Astrocyte of the hippocampus (primary cell): ENCODE measurements at regions not wholly inside any gene's neighbourhood (a gene's known extent, or its start where the extent isn't known, plus 50 kb on each side); places are given as distances from the start of the nearest gene placed in this dataset.
A peak's percentile ranks its signal among the peaks of the same experiment; 100 is the strongest.
"Not testable (repeated sequence)": the region's sequence is repeated elsewhere in the genome, so short reads cannot be mapped to it uniquely, and the experiment has no call there.

Experiments used
- DNase-seq: peaks from one replicate; pipeline ENCODE4 v3.0.0; 2011; ENCODE audit warnings: low read depth, low spot score

DNA sequence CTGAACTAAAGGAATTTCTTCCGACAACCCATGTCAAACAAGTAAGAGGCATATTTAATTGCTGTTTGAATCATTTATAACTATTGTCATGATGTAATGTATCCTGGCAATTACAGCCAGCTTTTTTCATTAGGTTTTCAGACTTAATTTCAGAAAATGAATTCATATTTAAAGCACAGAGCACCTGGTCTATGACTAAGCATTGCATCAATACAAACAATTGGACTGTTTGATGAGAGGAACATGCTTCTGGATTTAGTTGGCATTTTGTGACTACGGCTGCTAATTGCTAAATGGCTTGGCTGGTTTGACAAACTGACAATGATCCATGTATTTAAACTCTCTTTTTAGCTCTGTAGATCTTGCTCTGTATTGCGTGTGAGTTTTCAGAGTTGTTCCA is 853.4 kb downstream of the NCAM2 start:
- peak; percentile 20 for DNase-seq

DNA sequence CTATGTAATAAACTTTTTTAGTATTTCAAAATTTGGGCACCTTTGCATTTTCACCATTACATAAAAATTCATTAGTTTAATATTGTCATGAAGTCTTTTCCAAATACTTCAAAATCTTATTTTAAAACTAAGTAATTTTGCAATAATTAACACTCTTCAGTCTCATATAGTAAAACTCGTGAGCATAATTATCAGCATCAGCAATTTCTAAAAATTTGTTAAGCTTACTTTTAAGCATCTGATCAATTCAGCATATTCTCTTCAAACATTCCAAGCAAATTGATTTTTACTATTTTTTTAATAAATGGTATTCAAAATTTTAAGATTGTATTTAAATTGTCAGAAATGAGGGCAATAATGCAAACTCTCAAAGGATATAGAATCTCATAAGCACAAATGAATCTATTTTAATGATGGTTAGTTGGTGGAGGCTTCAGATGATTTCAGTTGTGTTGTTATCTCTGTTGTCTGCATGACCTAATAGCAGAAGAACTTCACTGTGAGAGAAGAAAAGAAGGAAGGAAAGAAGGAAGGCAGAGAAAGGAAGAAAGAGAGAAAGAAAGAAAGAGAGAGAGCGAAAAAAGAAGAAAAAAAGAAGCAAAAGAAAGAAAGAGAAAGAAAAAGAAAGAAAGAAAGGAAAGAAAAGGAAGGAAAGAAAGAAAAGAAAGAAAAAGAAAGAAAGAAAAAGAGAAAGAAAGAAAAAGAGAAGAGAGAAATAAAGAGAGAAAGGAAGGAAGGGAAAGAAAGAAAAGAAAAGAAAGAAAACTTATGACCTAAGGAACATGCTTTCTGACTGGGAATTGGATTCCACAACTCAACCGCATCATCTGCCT is 860.5 kb downstream of the NCAM2 start:
- no peak for DNase-seq

- DNase-seq, result peak; percentile 20
These were observed 862.7 kb downstream of the NCAM2 start for GRCh38 chr21:21860888-21861287.

- no peak for DNase-seq
These were observed 866.2 kb downstream of the NCAM2 start for GRCh38 chr21:21864321-21864840.

GRCh38 chr21:21897275-21897883 is 899.2 kb downstream of the NCAM2 start:
- DNase-seq, result peak; percentile 39

- no peak for DNase-seq
These were observed 900.6 kb downstream of the NCAM2 start for GRCh38 chr21:21898801-21899200.

DNA sequence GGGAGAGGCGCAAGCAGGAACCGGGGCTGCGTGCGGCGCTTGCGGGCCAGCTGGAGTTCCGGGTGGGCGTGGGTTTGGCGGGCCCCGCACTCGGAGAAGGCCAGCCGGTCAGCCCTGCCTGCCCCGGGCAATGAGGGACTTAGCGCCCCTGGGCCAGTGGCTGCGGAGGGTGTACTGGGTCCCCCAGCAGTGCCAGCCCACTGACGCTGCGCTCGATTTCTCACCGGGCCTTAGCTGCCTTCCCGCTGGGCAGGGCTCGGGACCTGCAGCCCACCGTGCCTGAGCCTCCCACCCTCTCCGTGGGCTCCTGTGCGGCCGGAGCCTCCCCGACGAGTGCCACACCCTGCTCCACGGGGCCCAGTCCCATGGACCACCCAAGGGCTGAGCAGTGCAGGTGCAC is 904.2 kb downstream of the NCAM2 start:
- DNase-seq, result not testable (repeated sequence)

DNA sequence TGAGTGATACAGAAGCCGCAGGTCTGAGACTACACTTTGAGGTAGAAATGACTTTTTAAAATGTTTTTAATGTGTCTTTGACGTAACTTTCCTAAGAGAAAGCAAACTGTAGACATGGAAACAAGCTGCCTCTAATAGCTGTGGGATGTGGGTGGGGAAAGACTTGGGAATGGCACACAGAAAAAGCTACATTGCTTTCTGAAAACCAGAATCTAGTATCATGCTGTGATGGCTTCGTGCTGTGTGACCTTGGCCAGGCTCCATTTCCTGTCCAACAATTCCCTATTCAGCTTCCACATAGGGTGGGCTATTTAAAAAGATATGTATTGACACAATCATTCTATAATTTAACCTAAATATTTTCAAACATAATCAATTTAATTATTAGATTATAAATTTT is 909.1 kb downstream of the NCAM2 start:
- no peak for DNase-seq

DNA sequence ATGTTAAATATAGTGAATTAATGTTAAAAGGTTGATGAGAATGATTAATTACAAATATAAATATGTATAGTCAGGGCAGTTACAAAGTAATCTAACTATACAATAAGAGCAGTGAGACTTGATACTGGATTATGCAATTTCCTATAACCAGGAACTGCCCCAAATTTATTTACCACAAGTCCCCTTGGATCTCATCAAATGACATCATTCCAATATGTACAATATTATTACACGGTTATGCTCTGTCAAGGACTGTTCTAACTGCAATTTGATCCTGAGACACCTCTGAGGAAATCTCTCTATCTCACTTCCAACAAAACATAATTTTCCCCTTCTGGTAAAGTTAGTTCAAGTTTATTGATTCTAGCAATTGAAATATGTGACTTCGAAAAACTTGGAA is 917.6 kb downstream of the NCAM2 start:
- DNase-seq, result no peak

DNA sequence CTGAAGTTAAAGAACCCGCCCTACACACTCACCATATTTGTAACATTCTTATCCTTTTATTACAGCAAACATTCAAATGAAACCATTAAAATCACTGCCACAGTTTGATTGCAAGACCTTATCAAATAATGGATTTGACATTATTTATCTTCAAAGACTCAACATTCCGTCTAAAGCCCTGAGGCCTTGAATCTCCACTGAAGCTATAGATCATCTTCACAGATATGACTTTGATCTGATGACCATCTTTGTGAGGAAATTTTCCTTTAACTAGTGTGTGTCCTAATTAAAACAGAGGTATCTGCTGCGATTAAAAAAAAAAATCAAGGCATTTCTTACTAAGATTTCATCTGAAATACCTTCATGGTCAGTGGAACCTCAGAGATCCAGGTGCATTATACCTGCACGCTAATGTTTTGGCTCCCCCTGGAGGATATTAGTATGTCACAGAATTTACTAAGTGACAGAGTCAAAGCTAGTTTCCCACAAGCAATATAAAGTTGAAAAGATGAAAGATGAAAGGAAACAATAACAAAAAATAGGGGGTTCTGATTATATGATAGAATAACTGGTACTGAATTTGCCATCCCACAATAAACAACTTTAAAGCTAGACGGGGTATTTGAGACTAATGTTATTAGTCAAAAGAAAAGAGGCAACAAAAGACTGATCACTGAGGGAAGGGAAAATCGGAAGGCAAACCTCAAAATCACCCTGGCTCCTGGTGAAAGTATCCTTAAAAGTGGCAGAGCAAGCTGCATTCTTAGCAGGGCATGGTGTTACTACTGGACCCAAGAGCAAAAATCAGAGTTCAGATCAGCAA is 923.4 kb downstream of the NCAM2 start:
- peak; percentile 50 for DNase-seq

GRCh38 chr21:21929226-21929625 is 931.0 kb downstream of the NCAM2 start:
- no peak for DNase-seq

DNA sequence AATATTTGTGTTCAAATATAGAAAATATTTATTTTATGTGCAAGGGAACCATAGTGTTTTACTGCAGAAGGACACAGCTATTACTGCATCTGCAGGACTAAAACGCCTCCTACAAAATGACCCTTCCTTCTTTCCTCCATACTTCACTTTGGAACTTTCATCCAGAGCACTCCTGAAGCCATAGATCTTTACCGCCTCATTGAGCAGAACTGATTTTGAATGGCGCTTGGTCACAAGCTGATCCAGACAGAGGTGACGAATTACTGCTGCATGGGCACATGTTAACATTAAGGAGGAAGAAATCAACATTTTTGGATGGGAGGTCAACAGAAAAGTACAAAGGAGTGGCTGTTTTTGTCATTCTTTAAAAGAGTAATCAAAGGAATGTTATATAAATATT is 931.6 kb downstream of the NCAM2 start:
- DNase-seq, result no peak

- DNase-seq, result no peak
These were observed 954.4 kb downstream of the NCAM2 start for GRCh38 chr21:21952566-21952965.

DNA sequence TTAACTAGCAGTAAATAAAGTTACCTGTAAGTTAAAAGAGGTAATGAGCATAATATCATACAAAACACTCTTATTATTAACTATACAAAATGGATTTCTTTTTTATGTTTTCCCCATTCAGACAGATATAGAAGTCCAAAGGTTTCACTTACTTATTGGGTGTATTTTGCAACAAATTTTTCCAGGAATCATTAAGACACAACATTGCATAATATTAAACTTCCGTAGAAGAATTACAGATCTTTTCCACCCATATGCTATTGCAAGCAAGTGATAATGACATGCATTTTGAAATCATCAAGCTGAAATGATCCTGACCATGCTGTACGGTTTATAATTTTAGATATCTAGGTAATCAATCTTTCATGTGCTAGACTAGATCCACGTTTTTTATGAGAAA is 957.0 kb downstream of the NCAM2 start:
- no peak for DNase-seq

- no peak for DNase-seq
These were observed 959.3 kb downstream of the NCAM2 start for GRCh38 chr21:21957490-21957889.

- DNase-seq, result no peak
These were observed 965.7 kb downstream of the NCAM2 start for GRCh38 chr21:21963911-21964310.

- no peak for DNase-seq
These were observed 970.6 kb downstream of the NCAM2 start for GRCh38 chr21:21968810-21969209.

DNA sequence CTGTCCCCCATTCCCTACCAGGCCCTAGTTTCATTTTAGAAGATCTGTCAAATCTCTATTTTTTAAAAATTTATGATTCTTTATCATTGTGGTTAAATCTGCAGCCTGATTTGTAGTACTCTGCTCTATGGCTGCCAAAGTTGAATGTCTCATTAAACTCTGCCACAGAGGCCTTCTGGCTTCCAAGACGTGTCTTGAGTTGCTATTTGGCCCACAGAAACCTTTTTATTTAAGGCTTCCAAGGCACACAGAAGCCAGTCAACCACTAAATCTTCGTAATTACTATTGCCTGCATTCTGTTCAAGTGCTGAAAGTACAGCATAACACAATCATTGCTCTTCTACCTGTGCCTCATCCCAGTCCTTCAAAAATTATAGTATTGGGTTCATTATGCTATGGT is 971.0 kb downstream of the NCAM2 start:
- no peak for DNase-seq

GRCh38 chr21:21971384-21971783 is 973.2 kb downstream of the NCAM2 start:
- DNase-seq, result no peak

- no peak for DNase-seq
These were observed 975.6 kb downstream of the NCAM2 start for GRCh38 chr21:21973806-21974205.

DNA sequence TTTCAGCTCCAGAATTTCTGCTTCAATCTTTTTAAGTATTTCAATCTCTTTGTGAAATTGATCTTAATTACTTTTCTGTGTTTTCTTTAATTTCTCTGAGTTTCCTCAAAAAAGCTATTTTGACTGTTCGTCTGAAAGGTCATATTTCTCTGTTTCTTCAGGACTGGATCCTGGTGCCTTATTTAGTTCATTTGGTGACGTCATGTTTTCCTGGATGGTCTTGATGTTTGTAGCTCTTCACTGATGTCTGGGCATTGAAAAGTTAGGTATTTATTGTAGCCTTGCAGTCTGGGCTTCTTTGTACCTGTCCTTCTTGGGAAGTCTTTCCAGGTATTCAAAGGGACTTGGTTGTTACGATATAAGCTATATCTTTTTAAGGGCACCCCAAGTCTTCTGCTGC is 998.7 kb downstream of the NCAM2 start:
- DNase-seq, result no peak
